WTC11 (cell line): ENCODE measurements at regions not wholly inside any gene's neighbourhood (a gene's known extent, or its start where the extent isn't known, plus 50 kb on each side); places are given as distances from the start of the nearest gene placed in this dataset.

Source experiments
- ATF2 ChIP-seq: sonication (generic); formaldehyde crosslinking; IDR thresholded peaks from 2 replicates; pipeline ENCODE4 v1.8.1; 2022; ENCODE audit warnings: low read depth, missing genetic modification reagents, borderline replicate concordance
- CREB1 ChIP-seq: sonication (generic); formaldehyde crosslinking; IDR thresholded peaks from 2 replicates; pipeline ENCODE4 v1.8.0; 2023; ENCODE audit warnings: mild to moderate bottlenecking, missing genetic modification reagents
- ELF4 ChIP-seq: sonication (generic); formaldehyde crosslinking; IDR thresholded peaks from 2 replicates; pipeline ENCODE4 v1.8.1; 2022; ENCODE audit warnings: low read depth, mild to moderate bottlenecking, moderate library complexity, missing genetic modification reagents
- ESRRA ChIP-seq: sonication (generic); formaldehyde crosslinking; IDR thresholded peaks from 2 replicates; pipeline ENCODE4 v1.8.1; 2022; ENCODE audit warnings: mild to moderate bottlenecking, missing genetic modification reagents, borderline replicate concordance
- FOXP1 ChIP-seq: sonication (generic); formaldehyde crosslinking; IDR thresholded peaks from 2 replicates; pipeline ENCODE4 v1.8.0; 2022; ENCODE audit warnings: missing genetic modification reagents, mild to moderate bottlenecking, moderate library complexity, borderline replicate concordance
- GABPB1 ChIP-seq: sonication (generic); formaldehyde crosslinking; IDR thresholded peaks from 2 replicates; pipeline ENCODE4 v1.8.1; 2023; ENCODE audit warnings: mild to moderate bottlenecking, missing genetic modification reagents
- NR1H2 ChIP-seq: sonication (generic); formaldehyde crosslinking; IDR thresholded peaks from 2 replicates; pipeline ENCODE4 v1.9.0; 2021; ENCODE audit warnings: mild to moderate bottlenecking, moderate library complexity, missing genetic modification reagents
- RELA ChIP-seq: sonication (generic); formaldehyde crosslinking; IDR thresholded peaks from 2 replicates; pipeline ENCODE4 v1.8.1; 2022; ENCODE audit warnings: missing genetic modification reagents, mild to moderate bottlenecking, borderline replicate concordance
- RORB ChIP-seq: fragments of 250-450 bp; sonication (Bioruptor Pico); IDR thresholded peaks from 2 replicates; pipeline ENCODE4 v1.9.0; 2021; ENCODE audit warnings: mild to moderate bottlenecking
- SP1 ChIP-seq: sonication (generic); formaldehyde crosslinking; conservative IDR thresholded peaks from 2 replicates; pipeline ENCODE4 v1.8.1; 2022; ENCODE audit warnings: missing genetic modification reagents
- TEAD4 ChIP-seq: sonication (generic); formaldehyde crosslinking; IDR thresholded peaks from 2 replicates; pipeline ENCODE4 v1.8.0; 2022; ENCODE audit warnings: mild to moderate bottlenecking, missing genetic modification reagents
- USF2 ChIP-seq: sonication (generic); formaldehyde crosslinking; IDR thresholded peaks from 2 replicates; pipeline ENCODE4 v1.8.1; 2023; ENCODE audit warnings: mild to moderate bottlenecking, missing genetic modification reagents, moderate library complexity
- TF ChIP-seq, protein P1 (sequence below): fragments of 200-600 bp; IDR thresholded peaks from 2 replicates; pipeline ENCODE4 v1.8.0; 2022; ENCODE audit warnings: antibody characterized with exemption
- TF ChIP-seq, protein P2 (sequence below): sonication (generic); formaldehyde crosslinking; conservative IDR thresholded peaks from 2 replicates; pipeline ENCODE4 v1.8.1; 2023; ENCODE audit warnings: mild to moderate bottlenecking, low read depth, missing genetic modification reagents, moderate library complexity

DNA sequence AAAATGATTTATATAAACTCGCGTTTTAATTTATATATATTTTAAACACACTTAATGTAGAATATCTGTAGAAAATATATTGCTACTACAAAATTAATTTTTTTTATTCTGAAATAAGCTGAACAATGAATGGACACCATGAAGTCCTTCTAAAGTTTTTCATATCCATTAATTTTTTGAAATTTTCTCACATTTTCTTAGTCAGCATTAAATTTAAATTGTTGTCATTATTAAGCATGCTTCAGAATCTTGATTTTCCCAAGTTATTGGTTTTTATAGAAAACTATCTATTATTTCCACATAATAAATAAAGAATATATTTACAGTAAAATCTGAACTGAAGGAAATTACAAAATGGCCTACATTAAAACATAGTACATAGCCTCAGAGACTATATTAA, 1314.9 kb upstream of the CDH6 start:
- TF ChIP-seq, protein P1, sequence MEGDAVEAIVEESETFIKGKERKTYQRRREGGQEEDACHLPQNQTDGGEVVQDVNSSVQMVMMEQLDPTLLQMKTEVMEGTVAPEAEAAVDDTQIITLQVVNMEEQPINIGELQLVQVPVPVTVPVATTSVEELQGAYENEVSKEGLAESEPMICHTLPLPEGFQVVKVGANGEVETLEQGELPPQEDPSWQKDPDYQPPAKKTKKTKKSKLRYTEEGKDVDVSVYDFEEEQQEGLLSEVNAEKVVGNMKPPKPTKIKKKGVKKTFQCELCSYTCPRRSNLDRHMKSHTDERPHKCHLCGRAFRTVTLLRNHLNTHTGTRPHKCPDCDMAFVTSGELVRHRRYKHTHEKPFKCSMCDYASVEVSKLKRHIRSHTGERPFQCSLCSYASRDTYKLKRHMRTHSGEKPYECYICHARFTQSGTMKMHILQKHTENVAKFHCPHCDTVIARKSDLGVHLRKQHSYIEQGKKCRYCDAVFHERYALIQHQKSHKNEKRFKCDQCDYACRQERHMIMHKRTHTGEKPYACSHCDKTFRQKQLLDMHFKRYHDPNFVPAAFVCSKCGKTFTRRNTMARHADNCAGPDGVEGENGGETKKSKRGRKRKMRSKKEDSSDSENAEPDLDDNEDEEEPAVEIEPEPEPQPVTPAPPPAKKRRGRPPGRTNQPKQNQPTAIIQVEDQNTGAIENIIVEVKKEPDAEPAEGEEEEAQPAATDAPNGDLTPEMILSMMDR = no peak
- TF ChIP-seq FOXP1 (CRISPR knock-in tag) (no peak), TEAD4 (CRISPR knock-in tag) (no peak), ATF2 (no peak), RORB (CRISPR knock-in tag) (no peak), NR1H2 (no peak), ELF4 (no peak), CREB1 (no peak), SP1 (CRISPR knock-in tag) (no peak), ESRRA (no peak), GABPB1 (CRISPR knock-in tag) (no peak), USF2 (no peak), RELA (CRISPR knock-in tag) (no peak)
- TF ChIP-seq, protein P2, sequence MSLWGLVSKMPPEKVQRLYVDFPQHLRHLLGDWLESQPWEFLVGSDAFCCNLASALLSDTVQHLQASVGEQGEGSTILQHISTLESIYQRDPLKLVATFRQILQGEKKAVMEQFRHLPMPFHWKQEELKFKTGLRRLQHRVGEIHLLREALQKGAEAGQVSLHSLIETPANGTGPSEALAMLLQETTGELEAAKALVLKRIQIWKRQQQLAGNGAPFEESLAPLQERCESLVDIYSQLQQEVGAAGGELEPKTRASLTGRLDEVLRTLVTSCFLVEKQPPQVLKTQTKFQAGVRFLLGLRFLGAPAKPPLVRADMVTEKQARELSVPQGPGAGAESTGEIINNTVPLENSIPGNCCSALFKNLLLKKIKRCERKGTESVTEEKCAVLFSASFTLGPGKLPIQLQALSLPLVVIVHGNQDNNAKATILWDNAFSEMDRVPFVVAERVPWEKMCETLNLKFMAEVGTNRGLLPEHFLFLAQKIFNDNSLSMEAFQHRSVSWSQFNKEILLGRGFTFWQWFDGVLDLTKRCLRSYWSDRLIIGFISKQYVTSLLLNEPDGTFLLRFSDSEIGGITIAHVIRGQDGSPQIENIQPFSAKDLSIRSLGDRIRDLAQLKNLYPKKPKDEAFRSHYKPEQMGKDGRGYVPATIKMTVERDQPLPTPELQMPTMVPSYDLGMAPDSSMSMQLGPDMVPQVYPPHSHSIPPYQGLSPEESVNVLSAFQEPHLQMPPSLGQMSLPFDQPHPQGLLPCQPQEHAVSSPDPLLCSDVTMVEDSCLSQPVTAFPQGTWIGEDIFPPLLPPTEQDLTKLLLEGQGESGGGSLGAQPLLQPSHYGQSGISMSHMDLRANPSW (CRISPR knock-in tag) = no peak
